Prostate gland (tissue), 2 donors: ENCODE measurements at regions not wholly inside any gene's neighbourhood (a gene's known extent, or its start where the extent isn't known, plus 50 kb on each side); places are given as distances from the start of the nearest gene placed in this dataset.

Experiments
- DNase-seq: peaks from one replicate; pipeline ENCODE4 v3.0.0-alpha.2; 2019; ENCODE audit warnings: low spot score
- H3K27ac ChIP-seq, 2 donors: fragments of 200-600 bp; sonication (generic); 2 replicates each; pipeline ENCODE4 v1.5.1; 2017 to 2019
- H3K27me3 ChIP-seq: fragments of 200-600 bp; sonication (generic); replicated peaks from 2 replicates; pipeline ENCODE4 v1.5.1; 2019; ENCODE audit not compliant: insufficient read depth
- H3K36me3 ChIP-seq, 2 donors: fragments of 200-600 bp; sonication (generic); 1 replicate in 1 of 2; 2 replicates in 1 of 2; pipeline versions ENCODE4 v1.5.1 to v1.8.1; 2017 to 2019
- H3K4me1 ChIP-seq: fragments of 200-600 bp; sonication (generic); replicated peaks from 2 replicates; pipeline ENCODE4 v1.5.1; 2019
- H3K4me3 ChIP-seq, 2 donors: fragments of 200-600 bp; sonication (generic); 2 replicates each; pipeline ENCODE4 v1.5.1; 2017 to 2019
- H3K9me3 ChIP-seq: fragments of 200-600 bp; sonication (generic); 2 replicates; pipeline ENCODE4 v1.5.1; 2017
- CTCF ChIP-seq, 4 experiments: fragments of 200-600 bp in 2 of 4; fragments of 450-650 bp in 2 of 4; sonication (generic) in 2 of 4; IDR thresholded peaks; 1 replicate in 3 of 4; 2 replicates in 1 of 4; pipeline ENCODE4 v1.5.1; 2016 to 2019; ENCODE audit warnings: antibody characterized with exemption in 4 of 4, mild to moderate bottlenecking in 2 of 4, moderate library complexity in 2 of 4
- POLR2A ChIP-seq: fragments of 450-650 bp; IDR thresholded peaks from one replicate; pipeline ENCODE4 v1.6.1; 2016; ENCODE audit warnings: antibody characterized with exemption, mild to moderate bottlenecking
- POLR2AphosphoS5 ChIP-seq: sonication (generic); formaldehyde crosslinking; IDR thresholded peaks from one replicate; pipeline ENCODE4 v1.6.1; 2017; ENCODE audit warnings: antibody characterized with exemption
- WGBS: methylation state at CpG from one replicate; pipeline ENCODE4 v1.1.5; 2018; 5-methylcytosine and 5-hydroxymethylcytosine counted together
- intact Hi-C: fragments of 100-400 bp; cut with DNase I; formaldehyde crosslinking; loops from one replicate; pipeline ENCODE4 v1.14.2; 2022

- Histone ChIP-seq H3K9me3 (no peaks in the 10 kb centered on the region), H3K27me3 (no peaks in the 10 kb centered on the region), H3K27ac (no peak overlapping the region), H3K4me1 (no peaks in the 10 kb centered on the region), H3K36me3 (no peaks in the 10 kb centered on the region), H3K4me3 (no peak overlapping the region)
- DNase-seq: no peak
- WGBS: 67% methylated on average over 3 of the region's 3 CpGs
- TF ChIP-seq POLR2AphosphoS5 (no peak), CTCF (IDR thresholded peaks at IDR 0.05) (no peak), POLR2A (no peak)
- intact Hi-C loops: no loop called here
Observed at GRCh38 chr5:34545164-34545563, 111.0 kb upstream of the RAI14 start.

GRCh38 chr5:34545626-34546025 is 110.5 kb upstream of the RAI14 start:
- 58% methylated on average over 2 of the region's 2 CpGs for WGBS
- intact Hi-C loops: no loop called here
- TF ChIP-seq POLR2AphosphoS5 (no peak), POLR2A (no peak), CTCF (IDR thresholded peaks at IDR 0.05) (no peak)
- H3K9me3 ChIP-seq: no peaks in the 10 kb centered on the region
- no peaks in the 10 kb centered on the region for H3K36me3 ChIP-seq
- no peak for DNase-seq
- no peak overlapping the region for H3K27ac ChIP-seq
- no peaks in the 10 kb centered on the region for H3K4me1 ChIP-seq
- no peaks in the 10 kb centered on the region for H3K27me3 ChIP-seq
- no peak overlapping the region for H3K4me3 ChIP-seq

DNA sequence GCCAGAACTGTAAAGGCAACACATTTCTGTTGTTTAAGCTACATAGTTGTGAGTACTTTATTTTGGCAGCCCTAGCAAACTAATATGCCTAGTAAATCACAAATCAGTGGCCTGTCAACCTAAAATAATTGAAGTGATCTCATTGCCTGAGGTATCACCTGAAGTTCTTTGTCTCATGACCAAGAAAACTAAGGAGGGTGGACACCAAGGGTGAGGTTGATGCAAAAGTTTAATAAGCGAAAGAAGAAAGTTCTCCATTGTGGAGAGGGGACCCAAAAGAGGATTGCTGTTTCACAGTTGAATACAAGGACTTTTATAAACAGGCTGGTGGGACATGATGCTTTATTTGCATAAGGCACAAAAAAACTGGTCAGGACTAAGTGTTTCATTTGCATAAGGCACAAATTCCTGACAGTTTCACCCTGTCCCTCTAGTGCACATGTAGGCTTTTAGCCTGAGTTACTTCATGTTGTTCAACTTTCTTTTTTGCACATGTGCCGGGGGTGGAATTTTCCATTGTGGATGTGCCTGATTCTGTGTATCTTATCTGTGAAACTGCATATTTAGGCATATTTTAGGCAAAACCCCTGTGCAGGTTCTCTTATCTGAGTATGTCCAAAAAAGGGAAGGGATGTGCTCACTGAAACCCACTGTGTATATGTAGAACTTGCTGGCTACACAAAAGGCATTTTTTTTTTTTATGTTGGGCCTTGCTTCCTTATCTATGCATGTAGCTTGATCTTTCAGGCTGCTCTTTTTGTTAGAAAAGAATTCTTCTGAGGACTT is 108.6 kb upstream of the RAI14 start:
- H3K27me3 ChIP-seq: no peaks in the 10 kb centered on the region

GRCh38 chr5:34548086-34548403 is 108.1 kb upstream of the RAI14 start:
- intact Hi-C loops: no loop called here
- H3K27me3 ChIP-seq: no peaks in the 10 kb centered on the region
- TF ChIP-seq POLR2A: no peak
- TF ChIP-seq CTCF (IDR thresholded peaks at IDR 0.05): no peak
- no peak for TF ChIP-seq POLR2AphosphoS5
- no peak overlapping the region for H3K27ac ChIP-seq
- no peaks in the 10 kb centered on the region for H3K36me3 ChIP-seq
- no peaks in the 10 kb centered on the region for H3K9me3 ChIP-seq
- no peaks in the 10 kb centered on the region for H3K4me1 ChIP-seq
- 95% methylated on average over 1 of the region's 1 CpG for WGBS
- DNase-seq: no peak
- no peak overlapping the region for H3K4me3 ChIP-seq

More for the DNA sequence above, 108.6 kb upstream of the RAI14 start:
- no peak for DNase-seq
- intact Hi-C loops: no loop called here
- Histone ChIP-seq H3K4me1 (no peaks in the 10 kb centered on the region), H3K4me3 (no peak overlapping the region), H3K27ac (no peak overlapping the region), H3K9me3 (no peaks in the 10 kb centered on the region), H3K36me3 (no peaks in the 10 kb centered on the region)
- WGBS: 98% methylated on average over 2 of the region's 2 CpGs
- TF ChIP-seq POLR2A (no peak), CTCF (IDR thresholded peaks at IDR 0.05) (no peak), POLR2AphosphoS5 (no peak)

- H3K9me3 ChIP-seq: no peaks in the 10 kb centered on the region
Observed at GRCh38 chr5:34550247-34550646, 105.9 kb upstream of the RAI14 start.

More at GRCh38 chr5:34550247-34550646, 105.9 kb upstream of the RAI14 start:
- Histone ChIP-seq H3K36me3 (no peaks in the 10 kb centered on the region), H3K27ac (no peak overlapping the region), H3K4me1 (no peaks in the 10 kb centered on the region), H3K4me3 (no peak overlapping the region), H3K27me3 (no peaks in the 10 kb centered on the region)
- TF ChIP-seq CTCF (IDR thresholded peaks at IDR 0.05) (no peak), POLR2AphosphoS5 (no peak), POLR2A (no peak)
- intact Hi-C loops: no loop called here
- WGBS: 80% methylated on average over 2 of the region's 2 CpGs
- DNase-seq: no peak
